ENCODE measurements at regions not wholly inside any gene's neighbourhood (a gene's known extent, or its start where the extent isn't known, plus 50 kb on each side); places are given as distances from the start of the nearest gene placed in this dataset.

DNA sequence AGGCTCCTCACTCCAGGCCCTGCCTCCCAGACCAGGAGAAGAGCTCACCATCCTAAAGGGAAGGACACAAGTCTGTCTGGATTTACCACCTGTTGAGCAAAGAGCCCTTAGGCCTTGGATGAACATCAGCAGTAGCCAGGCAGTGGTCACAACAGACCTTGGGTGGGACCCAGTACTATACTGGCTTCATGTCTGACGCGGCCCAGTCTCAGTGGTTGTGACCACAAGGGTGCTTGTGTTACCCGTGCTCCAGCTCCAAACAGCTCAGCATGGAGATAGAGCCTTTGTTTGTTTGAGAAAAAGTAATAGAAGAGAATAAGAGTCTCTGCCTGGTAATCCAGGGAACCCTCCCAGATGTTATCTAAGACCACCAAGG, 617.4 kb downstream of the BRINP1 start:
- no peak overlapping the region for H3K27ac ChIP-seq
- H3K4me1 ChIP-seq: no peaks in the 10 kb centered on the region
- no peaks in the 10 kb centered on the region for H4K20me1 ChIP-seq
- H3K36me3 ChIP-seq: no peaks in the 10 kb centered on the region
- H3K4me3 ChIP-seq: no peak overlapping the region
- H3K4me2 ChIP-seq: no peak overlapping the region
- no peak for TF ChIP-seq Cebpa-rat (IDR thresholded peaks at IDR 0.05)
- H3K9ac ChIP-seq: no peak overlapping the region
- peaks cover 4% of the 10 kb centered on the region; the same call in 1 of the 2 replicates for H3K9me3 ChIP-seq
- H3K27me3 ChIP-seq: no peaks in the 10 kb centered on the region

DNA sequence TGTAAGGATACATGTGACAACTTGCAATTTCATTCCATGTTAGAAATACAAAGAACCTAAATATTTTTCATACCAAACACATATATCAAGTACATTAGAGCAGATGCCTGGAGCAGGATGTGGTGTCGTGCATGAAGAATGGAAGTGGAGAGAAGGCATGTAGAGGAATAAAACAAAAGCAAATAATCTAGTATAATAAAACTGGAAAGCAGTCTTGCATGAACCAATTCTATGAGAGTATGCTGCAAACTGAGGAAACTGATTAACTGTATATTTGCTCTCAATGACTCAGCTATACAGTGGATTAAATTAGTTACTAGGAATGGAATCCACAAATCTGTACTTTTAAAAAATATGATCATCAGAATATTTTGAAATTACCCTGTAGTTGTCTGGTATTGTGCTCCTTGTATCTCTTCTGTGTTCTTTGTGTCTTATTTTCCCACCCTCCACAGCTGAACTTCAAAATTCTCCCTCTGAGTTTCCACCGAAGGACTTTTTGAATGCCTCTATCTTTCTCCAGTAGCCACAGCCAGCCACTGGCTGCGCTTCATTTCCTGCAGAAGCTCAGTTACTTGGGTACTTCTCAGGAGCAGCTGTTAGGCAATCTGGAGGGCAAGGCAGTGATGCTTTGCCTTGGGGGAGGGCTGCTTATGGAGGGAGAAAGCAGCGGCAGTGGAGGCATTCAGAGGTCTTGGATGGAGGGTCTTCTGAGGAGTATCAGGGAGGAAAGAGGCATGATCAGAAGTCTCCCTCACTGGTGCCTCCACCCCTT, 608.0 kb downstream of the BRINP1 start:
- H3K27ac ChIP-seq: no peak overlapping the region
- no peak overlapping the region for H3K9ac ChIP-seq
- H4K20me1 ChIP-seq: no peaks in the 10 kb centered on the region
- H3K4me3 ChIP-seq: no peak overlapping the region
- no peaks in the 10 kb centered on the region for H3K36me3 ChIP-seq
- TF ChIP-seq Cebpa-rat (IDR thresholded peaks at IDR 0.05): no peak
- no peaks in the 10 kb centered on the region for H3K4me1 ChIP-seq
- no peaks in the 10 kb centered on the region for H3K9me3 ChIP-seq
- no peaks in the 10 kb centered on the region for H3K27me3 ChIP-seq
- H3K4me2 ChIP-seq: no peak overlapping the region

DNA sequence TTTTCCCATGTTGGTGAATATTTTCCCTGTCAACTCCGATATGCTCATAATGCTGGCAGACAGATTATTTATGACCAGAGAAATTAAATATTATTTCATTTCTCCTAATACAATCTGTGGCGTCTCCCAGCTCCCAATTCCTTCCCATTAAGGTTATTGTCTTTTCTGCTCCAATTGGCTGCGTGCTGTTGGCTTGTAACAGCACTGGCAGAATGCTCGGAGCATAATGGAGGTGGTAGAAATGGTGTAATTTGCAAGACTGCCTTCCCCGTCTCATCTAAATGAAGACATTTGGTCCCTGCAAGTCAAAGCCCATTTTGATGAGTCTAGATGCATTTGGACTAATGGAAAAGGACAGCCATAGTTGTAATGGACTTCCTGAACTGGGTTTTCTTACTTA, 601.7 kb downstream of the BRINP1 start:
- Histone ChIP-seq H3K4me1 (no peaks in the 10 kb centered on the region), H3K9ac (no peak overlapping the region), H3K4me3 (no peak overlapping the region), H4K20me1 (no peaks in the 10 kb centered on the region), H3K27me3 (no peaks in the 10 kb centered on the region), H3K9me3 (no peaks in the 10 kb centered on the region), H3K4me2 (no peak overlapping the region), H3K27ac (no peak overlapping the region), H3K36me3 (no peaks in the 10 kb centered on the region)
- TF ChIP-seq Cebpa-rat (IDR thresholded peaks at IDR 0.05): no peak

DNA sequence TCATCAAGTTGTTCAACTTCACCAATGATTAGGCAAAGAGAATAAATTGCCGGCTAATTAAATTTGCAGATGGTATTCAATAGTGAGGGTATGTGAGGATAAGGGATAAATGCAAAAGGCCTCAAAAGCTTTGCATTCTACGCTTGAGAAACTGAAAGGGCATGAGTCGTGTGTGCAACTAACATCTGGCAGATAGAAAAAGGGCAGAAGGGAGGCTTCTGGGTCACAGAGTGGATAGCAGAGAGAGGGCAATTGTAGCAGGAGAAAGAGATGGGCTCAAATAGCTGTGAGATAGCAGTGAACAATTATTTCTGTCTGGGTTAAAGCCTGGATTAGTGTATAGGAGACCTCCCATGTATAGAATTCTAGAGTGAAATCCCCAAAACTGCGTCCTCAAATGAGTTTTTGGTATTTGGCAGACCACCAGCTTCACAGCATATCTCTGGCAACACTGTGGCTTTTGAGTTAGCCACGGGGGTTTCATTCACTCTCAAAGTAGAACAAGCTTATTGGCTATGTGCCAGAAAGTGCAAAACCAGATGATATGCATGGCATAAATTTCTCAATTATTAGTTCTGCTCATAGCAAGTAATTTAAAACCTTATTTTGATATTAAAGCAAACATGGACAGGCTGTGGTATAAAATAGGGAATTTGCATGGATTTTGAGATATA, 586.3 kb downstream of the BRINP1 start:
- H3K4me2 ChIP-seq: no peak overlapping the region
- no peaks in the 10 kb centered on the region for H3K27me3 ChIP-seq
- no peaks in the 10 kb centered on the region for H3K9me3 ChIP-seq
- no peak for TF ChIP-seq Cebpa-rat (IDR thresholded peaks at IDR 0.05)
- no peaks in the 10 kb centered on the region for H3K4me1 ChIP-seq
- no peaks in the 10 kb centered on the region for H4K20me1 ChIP-seq
- H3K4me3 ChIP-seq: no peak overlapping the region
- no peak overlapping the region for H3K9ac ChIP-seq
- no peak overlapping the region for H3K27ac ChIP-seq
- no peaks in the 10 kb centered on the region for H3K36me3 ChIP-seq

DNA sequence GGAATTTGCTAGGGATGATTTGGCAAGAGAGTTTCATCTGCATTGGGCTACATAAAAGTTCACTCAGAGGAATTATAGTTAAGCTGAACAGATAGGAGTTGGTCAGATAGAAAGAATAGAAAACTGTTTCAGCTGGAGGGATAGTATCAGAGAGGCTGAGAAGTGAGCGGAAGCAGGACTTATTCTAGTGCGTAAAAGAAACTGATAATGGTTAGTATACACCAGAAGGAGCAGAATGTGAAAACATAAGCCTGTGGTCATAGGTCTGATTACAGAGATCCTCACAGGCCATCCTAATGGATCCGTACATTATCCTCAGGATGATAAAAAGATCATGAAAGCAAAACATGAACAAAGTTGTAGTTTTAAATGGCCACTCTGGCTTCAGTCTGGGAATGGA, 585.2 kb downstream of the BRINP1 start:
- Histone ChIP-seq H3K4me2 (no peak overlapping the region), H4K20me1 (no peaks in the 10 kb centered on the region)
- TF ChIP-seq Cebpa-rat (IDR thresholded peaks at IDR 0.05): no peak

DNA sequence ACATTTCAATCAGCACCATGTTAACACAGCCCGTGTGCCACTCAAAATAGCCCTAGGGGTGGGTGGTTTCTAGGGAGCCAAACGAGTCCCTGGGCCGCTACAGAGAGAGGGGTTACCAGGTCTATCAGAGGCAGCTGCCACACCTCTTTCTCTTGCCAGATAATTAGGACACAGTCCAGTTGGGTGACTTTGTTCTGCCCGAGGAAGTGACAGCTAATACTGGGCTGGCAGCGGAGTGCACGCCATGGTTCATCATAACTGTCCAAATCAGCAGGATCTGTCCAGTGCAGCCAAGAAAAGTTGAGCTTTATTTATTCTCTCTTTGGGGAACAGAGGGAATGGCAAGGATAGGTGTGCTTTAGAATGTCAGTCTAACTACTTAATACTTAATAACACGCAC, 583.8 kb downstream of the BRINP1 start:
- Histone ChIP-seq H3K27me3 (no peaks in the 10 kb centered on the region), H4K20me1 (no peaks in the 10 kb centered on the region), H3K4me1 (no peaks in the 10 kb centered on the region), H3K4me2 (no peak overlapping the region), H3K9me3 (no peaks in the 10 kb centered on the region), H3K27ac (no peak overlapping the region), H3K9ac (no peak overlapping the region), H3K36me3 (no peaks in the 10 kb centered on the region), H3K4me3 (no peak overlapping the region)
- TF ChIP-seq Cebpa-rat (IDR thresholded peaks at IDR 0.05): no peak

More for the DNA sequence above, 585.2 kb downstream of the BRINP1 start:
- H3K4me1 ChIP-seq: no peaks in the 10 kb centered on the region
- H3K36me3 ChIP-seq: no peaks in the 10 kb centered on the region
- H3K9me3 ChIP-seq: no peaks in the 10 kb centered on the region
- no peak overlapping the region for H3K4me3 ChIP-seq
- no peak overlapping the region for H3K9ac ChIP-seq
- H3K27ac ChIP-seq: no peak overlapping the region
- no peaks in the 10 kb centered on the region for H3K27me3 ChIP-seq

DNA sequence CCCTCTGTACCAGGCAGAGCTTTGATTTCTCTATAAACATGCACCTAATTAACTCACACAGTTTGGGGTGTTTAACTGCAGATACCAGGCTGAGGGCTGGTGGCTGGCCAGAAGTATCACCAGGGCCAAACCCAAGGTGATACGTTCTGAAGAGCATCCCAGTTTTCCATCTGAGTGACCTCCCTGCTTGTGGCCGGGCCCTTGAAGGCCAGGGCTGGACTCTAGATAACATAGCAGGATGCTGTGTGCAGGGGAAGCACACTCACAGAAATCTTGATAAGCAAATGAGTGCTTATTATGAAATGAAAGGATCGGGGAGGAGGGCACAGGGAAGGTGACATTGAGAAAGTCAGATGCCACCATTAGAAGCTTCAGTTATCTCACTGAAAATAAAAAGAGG, 582.4 kb downstream of the BRINP1 start:
- H3K9me3 ChIP-seq: no peaks in the 10 kb centered on the region
- H3K4me3 ChIP-seq: no peak overlapping the region
- no peak overlapping the region for H3K9ac ChIP-seq
- H3K4me1 ChIP-seq: no peaks in the 10 kb centered on the region
- no peak for TF ChIP-seq Cebpa-rat (IDR thresholded peaks at IDR 0.05)
- no peaks in the 10 kb centered on the region for H3K27me3 ChIP-seq
- H3K27ac ChIP-seq: no peak overlapping the region
- no peak overlapping the region for H3K4me2 ChIP-seq
- no peaks in the 10 kb centered on the region for H4K20me1 ChIP-seq
- H3K36me3 ChIP-seq: no peaks in the 10 kb centered on the region

DNA sequence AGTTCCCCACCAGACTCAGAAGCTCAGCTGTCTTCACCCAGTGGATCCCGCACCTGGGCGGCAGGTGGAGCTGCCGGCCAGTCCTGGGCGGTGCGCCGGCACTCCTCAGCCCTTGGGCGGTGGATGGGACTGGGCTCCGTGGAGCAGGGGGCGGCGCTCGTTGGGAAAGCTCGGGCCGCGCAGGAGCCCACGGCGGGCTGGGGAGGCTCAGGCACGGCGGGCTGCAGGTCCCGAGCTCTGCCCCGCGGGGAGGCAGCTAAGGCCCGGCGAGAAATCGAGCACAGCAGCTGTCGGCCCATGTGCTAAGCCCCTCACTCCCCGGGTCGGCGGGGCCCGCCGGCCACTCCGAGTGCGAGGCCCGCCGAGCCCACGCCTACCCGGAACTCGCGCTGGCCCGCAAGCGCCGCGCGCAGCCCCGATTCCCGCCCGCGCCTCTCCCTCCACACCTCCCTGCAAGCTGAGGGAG, 560.0 kb downstream of the BRINP1 start:
- no peaks in the 10 kb centered on the region for H4K20me1 ChIP-seq
- peaks cover 13% of the 10 kb centered on the region for H3K9me3 ChIP-seq
- no peaks in the 10 kb centered on the region for H3K27me3 ChIP-seq
- no peak overlapping the region for H3K4me3 ChIP-seq
- TF ChIP-seq Cebpa-rat (IDR thresholded peaks at IDR 0.05): no peak
- no peak overlapping the region for H3K27ac ChIP-seq
- no peaks in the 10 kb centered on the region for H3K4me1 ChIP-seq
- no peaks in the 10 kb centered on the region for H3K36me3 ChIP-seq
- H3K4me2 ChIP-seq: no peak overlapping the region
- H3K9ac ChIP-seq: no peak overlapping the region

DNA sequence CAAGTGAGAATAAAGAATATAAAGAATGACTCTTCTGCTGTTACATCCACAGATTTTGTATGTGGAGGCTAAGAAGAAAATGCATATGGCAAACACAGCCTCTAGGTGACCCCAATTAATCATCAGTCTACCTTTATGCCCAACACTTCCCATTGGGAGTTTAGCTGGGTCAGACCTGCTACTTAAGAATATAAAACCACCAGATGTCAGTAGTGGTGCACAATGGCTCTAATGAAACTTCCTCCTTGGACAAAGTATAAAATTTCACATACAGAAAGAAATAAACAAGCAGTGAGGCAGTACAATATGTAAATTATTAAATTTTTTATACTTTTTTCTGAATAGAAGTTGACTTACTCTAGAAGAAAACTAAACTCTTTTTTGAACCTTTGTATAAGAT, 539.9 kb downstream of the BRINP1 start:
- Histone ChIP-seq H3K27me3 (no peaks in the 10 kb centered on the region), H3K36me3 (no peaks in the 10 kb centered on the region), H3K27ac (no peak overlapping the region), H3K4me3 (no peak overlapping the region), H3K9me3 (no peaks in the 10 kb centered on the region), H3K9ac (no peak overlapping the region), H3K4me2 (no peak overlapping the region), H3K4me1 (no peaks in the 10 kb centered on the region), H4K20me1 (no peaks in the 10 kb centered on the region)
- TF ChIP-seq Cebpa-rat (IDR thresholded peaks at IDR 0.05): no peak

DNA sequence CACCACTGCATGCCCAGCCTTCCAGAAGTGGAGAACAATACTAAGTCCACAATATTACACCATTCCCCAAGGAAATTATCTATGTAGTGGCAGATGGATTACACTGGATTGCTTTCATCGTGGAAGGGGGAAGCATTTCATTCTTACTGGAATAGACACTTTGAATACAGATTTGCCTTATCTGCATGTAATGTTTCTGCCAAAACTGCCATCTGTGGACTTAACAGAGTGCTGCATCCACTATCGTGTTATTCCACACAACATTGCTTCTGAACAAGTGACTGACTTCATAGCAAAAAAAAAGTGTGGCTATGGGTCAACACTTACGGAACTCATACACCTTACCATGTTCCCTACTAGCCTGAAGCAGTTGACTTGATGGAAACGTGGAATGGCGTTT, 536.9 kb downstream of the BRINP1 start:
- Histone ChIP-seq H3K27ac (no peak overlapping the region), H4K20me1 (no peaks in the 10 kb centered on the region), H3K4me2 (no peak overlapping the region), H3K4me3 (no peak overlapping the region), H3K9me3 (peaks cover 10% of the 10 kb centered on the region), H3K9ac (no peak overlapping the region), H3K4me1 (no peaks in the 10 kb centered on the region), H3K36me3 (no peaks in the 10 kb centered on the region), H3K27me3 (no peaks in the 10 kb centered on the region)
- no peak for TF ChIP-seq Cebpa-rat (IDR thresholded peaks at IDR 0.05)
